ENCODE measurements at regions not wholly inside any gene's neighbourhood (a gene's known extent, or its start where the extent isn't known, plus 50 kb on each side); places are given as distances from the start of the nearest gene placed in this dataset.

DNA sequence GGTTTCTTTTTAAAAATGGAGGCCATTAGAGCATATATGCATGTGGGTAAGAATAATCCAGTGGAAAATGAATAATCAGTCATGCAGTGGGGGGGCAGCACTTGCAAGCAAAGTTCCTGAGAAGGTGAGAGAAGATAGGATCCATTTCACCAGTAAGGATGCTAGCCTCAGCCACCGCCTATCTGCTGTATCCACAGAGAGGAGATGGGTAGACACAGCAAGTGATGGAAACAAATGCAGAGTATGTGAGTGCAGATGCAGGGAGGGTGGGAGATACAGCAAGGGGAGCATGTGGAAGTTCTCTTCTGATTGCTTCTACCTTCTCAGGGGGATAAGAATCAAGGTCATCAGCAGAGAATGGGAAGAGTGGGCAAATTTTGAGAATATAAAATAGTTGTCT is 171.4 kb upstream of the PDE1C start:
- Histone ChIP-seq H3K27ac (no peak overlapping the region), H3K4me3 (no peak overlapping the region), H3K4me1 (no peaks in the 10 kb centered on the region), H3K27me3 (no peaks in the 10 kb centered on the region), H3K36me3 (no peaks in the 10 kb centered on the region), H3K9me3 (peaks cover 0 to under 1% (median 0%) of the 10 kb centered on the region in 11 donors)
- 90 to 92% methylated on average over 1 of the region's 1 CpG for WGBS, 2 donors
- DNase-seq (no peak), ATAC-seq (no peak)
- TF ChIP-seq, protein P1, sequence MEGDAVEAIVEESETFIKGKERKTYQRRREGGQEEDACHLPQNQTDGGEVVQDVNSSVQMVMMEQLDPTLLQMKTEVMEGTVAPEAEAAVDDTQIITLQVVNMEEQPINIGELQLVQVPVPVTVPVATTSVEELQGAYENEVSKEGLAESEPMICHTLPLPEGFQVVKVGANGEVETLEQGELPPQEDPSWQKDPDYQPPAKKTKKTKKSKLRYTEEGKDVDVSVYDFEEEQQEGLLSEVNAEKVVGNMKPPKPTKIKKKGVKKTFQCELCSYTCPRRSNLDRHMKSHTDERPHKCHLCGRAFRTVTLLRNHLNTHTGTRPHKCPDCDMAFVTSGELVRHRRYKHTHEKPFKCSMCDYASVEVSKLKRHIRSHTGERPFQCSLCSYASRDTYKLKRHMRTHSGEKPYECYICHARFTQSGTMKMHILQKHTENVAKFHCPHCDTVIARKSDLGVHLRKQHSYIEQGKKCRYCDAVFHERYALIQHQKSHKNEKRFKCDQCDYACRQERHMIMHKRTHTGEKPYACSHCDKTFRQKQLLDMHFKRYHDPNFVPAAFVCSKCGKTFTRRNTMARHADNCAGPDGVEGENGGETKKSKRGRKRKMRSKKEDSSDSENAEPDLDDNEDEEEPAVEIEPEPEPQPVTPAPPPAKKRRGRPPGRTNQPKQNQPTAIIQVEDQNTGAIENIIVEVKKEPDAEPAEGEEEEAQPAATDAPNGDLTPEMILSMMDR (IDR thresholded peaks at IDR 0.05): no peak
- intact Hi-C loops (cut with DNase I): no loop called here

DNA sequence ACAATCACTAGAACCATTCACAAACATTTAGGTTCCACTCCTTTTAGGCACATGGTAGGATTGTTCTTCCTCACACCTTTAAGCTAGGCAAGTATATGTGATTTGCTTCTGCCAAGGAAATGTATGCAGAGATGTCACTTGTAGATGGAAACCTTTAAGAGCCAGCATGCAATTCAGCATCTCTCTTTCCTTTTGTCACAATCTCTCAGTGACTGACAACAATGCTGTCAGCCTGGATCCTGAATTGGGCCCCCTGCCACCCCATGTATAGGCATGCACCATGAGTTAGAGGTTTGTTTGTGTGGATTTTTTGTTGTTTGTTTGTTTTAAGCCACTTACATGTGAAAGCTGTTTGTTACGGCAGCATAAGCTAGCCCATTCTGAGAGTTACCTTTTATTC is 169.6 kb upstream of the PDE1C start:
- intact Hi-C loops (cut with DNase I): no loop called here
- WGBS, 2 donors: 92 to 94% methylated on average over 1 of the region's 1 CpG
- TF ChIP-seq, protein P1 (IDR thresholded peaks at IDR 0.05): no peak
- H3K27ac ChIP-seq: no peak overlapping the region
- DNase-seq (no peak), ATAC-seq (no peak)
- no peak overlapping the region for H3K4me3 ChIP-seq
- no peaks in the 10 kb centered on the region for H3K27me3 ChIP-seq
- H3K36me3 ChIP-seq: no peaks in the 10 kb centered on the region
- H3K4me1 ChIP-seq: no peaks in the 10 kb centered on the region
- peaks cover 0 to 11% (median 4%) of the 10 kb centered on the region in 11 donors for H3K9me3 ChIP-seq

DNA sequence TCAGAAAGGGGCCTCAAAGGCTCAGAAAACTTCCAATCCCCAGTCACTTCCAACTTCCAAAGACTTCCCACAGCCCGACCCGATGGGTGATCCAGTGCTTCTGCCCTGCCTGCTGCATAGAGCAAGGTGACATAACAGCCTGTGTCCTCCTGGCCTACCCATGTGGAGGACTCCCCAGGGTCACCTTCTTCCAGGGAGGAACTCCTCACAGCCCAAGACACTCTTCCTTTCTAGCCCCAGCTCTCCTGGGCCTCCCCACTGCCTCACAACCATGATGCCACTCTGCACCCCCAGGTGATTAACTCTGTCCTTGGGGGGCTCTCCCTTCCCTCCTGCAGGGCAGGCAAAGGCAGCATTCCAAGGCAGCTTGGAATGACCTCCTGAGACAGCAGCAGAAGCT is 158.4 kb upstream of the PDE1C start:
- no peaks in the 10 kb centered on the region for H3K36me3 ChIP-seq
- no peak overlapping the region for H3K27ac ChIP-seq
- H3K27me3 ChIP-seq: peaks cover 0 to 6% (median 0%) of the 10 kb centered on the region in 7 donors
- ATAC-seq (no peak), DNase-seq (no peak)
- 90 to 93% methylated on average over 2 of the region's 2 CpGs for WGBS, 2 donors
- intact Hi-C loops (cut with DNase I): no loop called here
- peaks cover 0 to 16% (median 3%) of the 10 kb centered on the region in 11 donors for H3K9me3 ChIP-seq
- no peaks in the 10 kb centered on the region for H3K4me1 ChIP-seq
- TF ChIP-seq, protein P1 (IDR thresholded peaks at IDR 0.05): no peak
- no peak overlapping the region for H3K4me3 ChIP-seq

DNA sequence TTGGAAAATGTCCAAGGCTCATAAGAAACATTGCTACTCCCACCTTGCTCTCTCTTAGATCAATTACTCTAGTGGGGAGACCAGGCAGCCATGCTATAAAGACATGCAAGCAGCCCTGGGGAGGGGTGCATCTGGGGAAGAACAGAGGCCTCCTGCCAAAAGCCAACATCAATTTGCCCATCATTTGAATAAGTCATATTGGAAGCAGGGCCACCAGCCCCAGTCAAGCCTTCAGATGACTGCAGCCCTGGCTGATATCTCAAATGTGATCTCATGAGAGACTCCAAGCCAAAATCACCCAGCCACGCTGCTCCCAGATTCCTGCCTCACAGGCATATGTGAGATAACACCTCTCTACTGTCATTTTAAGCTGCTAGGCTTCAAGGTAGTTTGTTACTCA is 157.5 kb upstream of the PDE1C start:
- TF ChIP-seq, protein P1 (IDR thresholded peaks at IDR 0.05): no peak
- Histone ChIP-seq H3K27ac (no peak overlapping the region), H3K4me1 (no peaks in the 10 kb centered on the region), H3K27me3 (peaks cover 0 to 11% (median 0%) of the 10 kb centered on the region in 7 donors), H3K36me3 (no peaks in the 10 kb centered on the region), H3K4me3 (no peak overlapping the region), H3K9me3 (peaks cover 0 to 16% (median 3%) of the 10 kb centered on the region in 11 donors)
- ATAC-seq (no peak), DNase-seq (no peak)
- 48 to 62% methylated on average over 1 of the region's 1 CpG for WGBS, 2 donors
- intact Hi-C loops (cut with DNase I): no loop called here
